GM12864 (cell line): ENCODE measurements at regions not wholly inside any gene's neighbourhood (a gene's known extent, or its start where the extent isn't known, plus 50 kb on each side); places are given as distances from the start of the nearest gene placed in this dataset.
"Not testable (repeated sequence)": the region's sequence is repeated elsewhere in the genome, so short reads cannot be mapped to it uniquely, and the experiment has no call there.

Experiments used
- DNase-seq: peaks from one replicate; pipeline ENCODE4 v3.0.0-alpha.2; 2011; ENCODE audit warnings: low read depth
- H3K4me3 ChIP-seq: 2 replicates; pipeline ENCODE4 v1.5.1; 2011; ENCODE audit warnings: mild to moderate bottlenecking, low read depth, low read length, control low read depth
- TF ChIP-seq, protein P1 (sequence below): IDR thresholded peaks from 2 replicates; pipeline ENCODE4 v1.5.1; 2011; ENCODE audit warnings: low read depth, mild to moderate bottlenecking, moderate library complexity, low read length, control low read depth, inconsistent platforms; ENCODE audit errors: missing control alignments

DNA sequence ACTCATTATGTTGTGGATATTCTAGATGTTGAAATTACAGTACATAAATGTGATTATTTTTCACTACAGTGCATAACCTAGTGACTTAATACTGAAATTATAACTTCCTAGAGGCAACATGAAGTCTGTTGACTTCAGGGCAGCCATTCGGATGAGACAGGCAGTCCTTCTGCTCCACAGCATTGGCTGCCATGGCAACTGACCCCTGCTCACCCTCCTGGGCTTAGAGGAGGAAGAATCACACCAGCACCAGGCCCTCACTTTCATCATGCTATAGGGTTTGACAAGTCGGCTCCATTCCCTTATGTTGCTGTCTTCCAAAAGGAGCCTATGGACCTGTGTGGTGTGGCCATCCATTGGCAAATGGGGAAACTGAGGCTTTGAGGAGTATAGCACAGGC lies 233.5 kb upstream of the TMEM132C start:
- no peak overlapping the region for H3K4me3 ChIP-seq
- TF ChIP-seq, protein P1, sequence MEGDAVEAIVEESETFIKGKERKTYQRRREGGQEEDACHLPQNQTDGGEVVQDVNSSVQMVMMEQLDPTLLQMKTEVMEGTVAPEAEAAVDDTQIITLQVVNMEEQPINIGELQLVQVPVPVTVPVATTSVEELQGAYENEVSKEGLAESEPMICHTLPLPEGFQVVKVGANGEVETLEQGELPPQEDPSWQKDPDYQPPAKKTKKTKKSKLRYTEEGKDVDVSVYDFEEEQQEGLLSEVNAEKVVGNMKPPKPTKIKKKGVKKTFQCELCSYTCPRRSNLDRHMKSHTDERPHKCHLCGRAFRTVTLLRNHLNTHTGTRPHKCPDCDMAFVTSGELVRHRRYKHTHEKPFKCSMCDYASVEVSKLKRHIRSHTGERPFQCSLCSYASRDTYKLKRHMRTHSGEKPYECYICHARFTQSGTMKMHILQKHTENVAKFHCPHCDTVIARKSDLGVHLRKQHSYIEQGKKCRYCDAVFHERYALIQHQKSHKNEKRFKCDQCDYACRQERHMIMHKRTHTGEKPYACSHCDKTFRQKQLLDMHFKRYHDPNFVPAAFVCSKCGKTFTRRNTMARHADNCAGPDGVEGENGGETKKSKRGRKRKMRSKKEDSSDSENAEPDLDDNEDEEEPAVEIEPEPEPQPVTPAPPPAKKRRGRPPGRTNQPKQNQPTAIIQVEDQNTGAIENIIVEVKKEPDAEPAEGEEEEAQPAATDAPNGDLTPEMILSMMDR: no peak
- DNase-seq: no peak

DNA sequence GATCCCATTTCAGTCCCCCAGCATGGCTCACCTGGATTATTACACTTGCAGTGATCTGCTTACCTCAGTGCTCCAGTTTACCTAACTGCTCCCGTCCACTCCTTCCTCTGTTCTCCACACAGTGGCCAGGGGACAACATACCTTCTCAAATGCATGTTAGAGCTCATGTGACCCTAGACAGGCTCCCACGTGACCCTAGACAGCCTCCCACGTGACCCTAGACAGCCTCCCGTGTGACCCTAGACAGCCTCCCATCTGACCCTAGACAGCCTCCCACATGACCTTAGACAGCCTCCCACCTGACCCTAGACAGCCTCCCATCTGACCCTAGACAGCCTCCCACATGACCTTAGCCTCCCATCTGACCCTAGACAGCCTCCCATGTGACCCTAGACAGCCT lies 226.0 kb upstream of the TMEM132C start:
- TF ChIP-seq, protein P1: no peak
- H3K4me3 ChIP-seq: no peak overlapping the region
- DNase-seq: no peak

DNA sequence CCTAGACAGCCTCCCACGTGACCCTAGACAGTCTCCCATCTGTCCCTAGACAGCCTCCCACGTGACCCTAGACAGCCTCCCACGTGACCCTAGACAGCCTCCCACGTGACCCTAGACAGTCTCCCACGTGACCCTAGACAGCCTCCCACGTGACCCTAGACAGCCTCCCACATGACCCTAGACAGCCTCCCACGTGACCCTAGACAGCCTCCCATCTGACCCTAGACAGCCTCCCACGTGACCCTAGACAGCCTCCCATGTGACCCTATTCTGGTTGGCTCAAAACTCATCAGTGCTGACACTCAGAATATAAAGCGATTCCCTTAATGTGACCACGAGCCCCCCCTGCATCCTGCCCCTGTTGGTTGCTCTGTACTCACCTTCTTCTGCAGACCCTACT lies 224.7 kb upstream of the TMEM132C start:
- not testable (repeated sequence) for H3K4me3 ChIP-seq, DNase-seq

DNA sequence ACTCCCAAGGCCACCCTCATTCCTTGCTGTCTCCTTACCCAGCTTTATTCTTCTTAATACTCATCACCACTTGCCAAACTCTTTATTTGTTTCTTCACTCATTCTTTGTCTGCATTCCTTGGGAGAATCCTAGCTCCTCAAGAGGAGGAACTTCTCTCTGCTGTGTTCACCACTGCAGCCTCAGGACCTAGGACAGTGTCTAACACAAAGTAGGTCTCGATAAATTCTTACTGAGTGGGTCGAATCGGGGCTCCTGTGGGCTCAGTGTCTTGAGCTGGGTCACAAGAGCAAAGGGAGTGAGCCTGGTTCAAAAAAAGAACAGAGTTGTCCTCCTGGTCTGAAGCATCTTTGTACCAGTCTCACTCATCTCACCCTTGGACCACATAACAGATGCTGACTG lies 224.1 kb upstream of the TMEM132C start:
- no peak overlapping the region for H3K4me3 ChIP-seq
- TF ChIP-seq, protein P1: no peak
- no peak for DNase-seq

DNA sequence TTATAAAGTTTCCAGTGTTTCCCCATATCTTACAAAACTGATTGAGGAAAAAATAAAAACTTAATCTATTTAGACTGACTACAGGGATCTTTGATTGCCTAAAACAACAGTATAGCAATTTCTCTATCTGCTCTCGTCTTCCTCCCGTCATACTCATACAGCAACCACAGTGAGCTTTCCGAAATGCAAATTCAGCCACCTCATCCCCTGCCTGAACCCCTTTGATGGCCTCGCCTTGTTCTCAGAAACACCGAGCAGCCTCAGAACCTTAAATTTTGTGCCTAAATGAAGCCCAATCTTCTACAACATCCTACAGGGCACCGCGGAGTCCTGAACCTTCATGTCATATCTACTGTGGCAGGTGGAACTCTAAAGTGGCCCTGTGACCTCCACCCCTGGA lies 223.7 kb upstream of the TMEM132C start:
- H3K4me3 ChIP-seq: no peak overlapping the region
- TF ChIP-seq, protein P1: no peak
- no peak for DNase-seq

DNA sequence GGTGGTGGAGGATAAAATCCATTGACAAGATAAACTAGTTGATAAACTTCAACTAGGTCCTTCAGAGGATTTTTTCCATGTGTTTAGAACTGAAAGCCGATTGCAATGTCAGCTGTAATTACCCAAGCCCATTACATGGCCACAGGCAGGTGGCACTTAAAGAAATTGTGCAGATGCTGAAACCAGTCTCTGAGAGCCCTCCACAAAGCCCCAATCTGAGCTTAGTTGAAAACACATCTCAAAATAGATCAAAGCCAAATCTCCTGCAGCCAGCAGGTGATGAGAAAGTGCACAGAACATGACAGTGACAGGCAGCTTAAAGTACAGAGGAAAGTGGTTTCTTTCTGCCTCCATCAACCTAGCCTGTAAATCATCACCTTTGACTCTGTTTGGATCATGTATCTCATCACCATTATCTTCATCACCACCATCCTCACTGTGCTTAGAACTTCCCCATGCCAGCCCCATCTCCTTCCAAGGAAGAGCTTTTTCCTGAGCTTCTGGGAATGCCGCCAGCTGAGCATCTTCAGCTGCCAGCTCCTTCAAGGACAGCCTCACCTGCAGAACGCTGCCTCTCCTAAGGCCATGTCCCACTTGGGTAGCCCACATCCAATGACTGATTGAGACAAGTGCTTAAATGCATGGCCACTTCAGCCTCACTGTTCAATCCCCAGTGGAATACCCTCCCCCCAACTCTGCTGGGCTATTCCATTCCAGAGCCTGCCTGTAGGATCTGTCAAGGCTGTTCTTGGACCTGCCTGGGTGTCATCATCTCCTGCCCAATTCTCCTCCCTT lies 219.5 kb upstream of the TMEM132C start:
- no peak overlapping the region for H3K4me3 ChIP-seq
- no peak for DNase-seq
- TF ChIP-seq, protein P1: no peak

DNA sequence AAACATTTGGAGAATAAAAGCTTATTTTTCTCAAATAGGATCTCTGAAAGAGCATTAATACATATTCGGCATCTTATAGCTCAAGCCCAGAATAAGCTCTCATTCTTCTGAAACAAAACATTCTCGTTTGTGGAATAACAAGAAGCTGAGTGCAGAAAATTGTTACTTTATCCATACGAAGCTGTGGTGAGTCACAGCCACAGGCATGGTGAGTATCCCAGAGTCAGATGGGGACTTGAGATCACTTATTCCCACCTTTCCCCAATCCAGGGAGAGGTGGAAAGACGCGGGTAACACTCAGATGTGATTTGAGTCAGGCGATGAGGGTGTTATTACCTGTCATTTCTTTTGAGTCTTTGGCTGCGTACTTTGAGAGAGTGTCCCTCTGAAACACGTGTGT lies 214.6 kb upstream of the TMEM132C start:
- H3K4me3 ChIP-seq: no peak overlapping the region
- DNase-seq: no peak
- TF ChIP-seq, protein P1: no peak

DNA sequence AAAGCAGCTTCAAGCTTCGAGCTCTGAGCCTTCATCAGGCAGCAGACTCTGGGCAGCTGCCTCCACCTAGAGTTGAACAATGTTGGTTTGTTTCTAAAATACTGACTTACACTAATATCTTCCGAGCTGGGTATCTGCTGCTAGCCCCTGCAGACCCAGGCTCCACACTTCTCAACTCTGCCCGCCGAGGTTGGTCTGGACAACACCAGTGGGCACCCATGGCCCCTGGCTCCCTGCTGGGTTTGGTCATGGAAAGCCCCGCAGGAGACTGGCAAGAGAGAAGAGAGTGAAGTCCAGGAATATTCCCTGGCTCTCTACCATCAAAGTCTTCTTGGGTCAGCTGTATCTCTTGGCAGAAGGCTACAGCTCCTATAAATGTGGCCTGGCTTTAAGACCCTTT lies 214.2 kb upstream of the TMEM132C start:
- no peak overlapping the region for H3K4me3 ChIP-seq
- TF ChIP-seq, protein P1: no peak
- no peak for DNase-seq
